Mucosa of rectum (tissue), 2 donors: ENCODE measurements at regions not wholly inside any gene's neighbourhood (a gene's known extent, or its start where the extent isn't known, plus 50 kb on each side); places are given as distances from the start of the nearest gene placed in this dataset.

Experiments
- H3K27ac ChIP-seq, 2 donors: one replicate each; pipeline ENCODE4 v1.7.0; 2013; ENCODE audit warnings: inconsistent platforms in 2 of 2, low read depth in 2 of 2, low read length in 2 of 2
- H3K27me3 ChIP-seq, 2 donors: one replicate each; pipeline ENCODE4 v1.7.0; 2013; ENCODE audit warnings: low read length in 2 of 2; ENCODE audit not compliant: control insufficient read depth in 2 of 2, insufficient read depth in 2 of 2
- H3K36me3 ChIP-seq, 2 donors: one replicate each; pipeline ENCODE4 v1.7.0; 2013; ENCODE audit warnings: low read length in 2 of 2; ENCODE audit not compliant: control insufficient read depth in 2 of 2, insufficient read depth in 2 of 2
- H3K4me1 ChIP-seq, 2 donors: one replicate each; pipeline ENCODE4 v1.7.0; 2013; ENCODE audit warnings: low read length in 2 of 2, mild to moderate bottlenecking in 1 of 2; ENCODE audit not compliant: control insufficient read depth in 2 of 2, insufficient read depth in 2 of 2
- H3K4me3 ChIP-seq, 2 donors: one replicate each; pipeline ENCODE4 v1.7.0; 2013; ENCODE audit warnings: low read length in 2 of 2
- H3K9ac ChIP-seq, 2 donors: one replicate each; pipeline ENCODE4 v1.7.0; 2013; ENCODE audit warnings: low read length in 2 of 2, low read depth in 1 of 2, mild to moderate bottlenecking in 1 of 2
- H3K9me3 ChIP-seq, 2 donors: one replicate each; pipeline ENCODE4 v1.7.0; 2013; ENCODE audit warnings: low read length in 2 of 2; ENCODE audit not compliant: control insufficient read depth in 2 of 2
- donor health status: healthy.
- donor health status: Normal muscosa, but diverticular disease.

- no peak overlapping the region for H3K9ac ChIP-seq
- H3K4me3 ChIP-seq = no peak overlapping the region
- no peaks in the 10 kb centered on the region for H3K27me3 ChIP-seq
- peaks cover 0 to 2% of the 10 kb centered on the region in 2 donors for H3K4me1 ChIP-seq
- no peaks in the 10 kb centered on the region for H3K36me3 ChIP-seq
- H3K27ac ChIP-seq = no peak overlapping the region
- no peaks in the 10 kb centered on the region for H3K9me3 ChIP-seq
Measured at GRCh38 chr4:119682099-119682498, 53.5 kb upstream of the PDE5A start.

DNA sequence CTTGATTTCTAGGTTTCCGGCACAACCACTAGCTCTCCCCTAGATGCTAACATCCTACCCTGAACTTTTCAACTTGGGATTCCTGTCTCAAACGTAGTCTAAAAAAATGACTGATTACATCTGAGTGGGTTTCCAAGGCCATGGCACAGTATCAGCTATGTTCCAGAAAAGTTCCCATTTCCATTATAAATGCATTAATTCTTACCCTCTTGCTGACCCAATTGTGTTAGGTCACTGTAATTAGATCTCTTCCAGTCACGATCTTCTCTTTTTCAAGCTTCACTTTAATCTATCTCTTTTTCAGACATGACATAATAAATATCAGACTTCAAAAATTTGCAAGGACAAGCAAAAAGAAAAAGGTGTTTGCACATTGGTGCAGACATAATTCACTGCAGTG is 50.6 kb upstream of the PDE5A start:
- Histone ChIP-seq H3K27ac (no peak overlapping the region), H3K4me3 (no peak overlapping the region), H3K36me3 (no peaks in the 10 kb centered on the region), H3K27me3 (no peaks in the 10 kb centered on the region), H3K9ac (no peak overlapping the region), H3K4me1 (peaks cover 0 to 2% of the 10 kb centered on the region in 2 donors), H3K9me3 (no peaks in the 10 kb centered on the region)

DNA sequence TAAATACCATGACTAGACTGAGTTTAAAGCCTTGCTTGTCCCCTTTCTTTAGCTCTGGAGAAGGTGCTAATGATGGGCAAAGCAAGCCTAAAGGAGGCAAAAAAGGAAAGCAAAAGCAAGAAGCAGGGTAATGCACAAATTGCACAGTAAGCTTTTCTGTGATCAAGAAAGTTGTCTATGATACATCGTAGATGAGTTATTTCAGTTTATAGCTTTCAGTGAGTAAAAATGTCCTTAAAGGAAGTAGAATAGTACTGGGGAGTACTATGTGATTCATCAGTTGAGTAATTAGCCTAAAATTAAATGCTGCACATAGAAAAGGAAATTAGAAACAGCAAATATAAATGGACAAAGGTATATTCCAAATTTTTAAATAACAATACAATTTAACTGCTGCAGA is 50.2 kb upstream of the PDE5A start:
- Histone ChIP-seq H3K36me3 (no peaks in the 10 kb centered on the region), H3K4me1 (peaks cover 0 to 2% of the 10 kb centered on the region in 2 donors), H3K9ac (no peak overlapping the region), H3K4me3 (no peak overlapping the region), H3K27ac (no peak overlapping the region), H3K27me3 (no peaks in the 10 kb centered on the region), H3K9me3 (no peaks in the 10 kb centered on the region)
